ENCODE measurements at regions not wholly inside any gene's neighbourhood (a gene's known extent, or its start where the extent isn't known, plus 50 kb on each side); places are given as distances from the start of the nearest gene placed in this dataset.

DNA sequence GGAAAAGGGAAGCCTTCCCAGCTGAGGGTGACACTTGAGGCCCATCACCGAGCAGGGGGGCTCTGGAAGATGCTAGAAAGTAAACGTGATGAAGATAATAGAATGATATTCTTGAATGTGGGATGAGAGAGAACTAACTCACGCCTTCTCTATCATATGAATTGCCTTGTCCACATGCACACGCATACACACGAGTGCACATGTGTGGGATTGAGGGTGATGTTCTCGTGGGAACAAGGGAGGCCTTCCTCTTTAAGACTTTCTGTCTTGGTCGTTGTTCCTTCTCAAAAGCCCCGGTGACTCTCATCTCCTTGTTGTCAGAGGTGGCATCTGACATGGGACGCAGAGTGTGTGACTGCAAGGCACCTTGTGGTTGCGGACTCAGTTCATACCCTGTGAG lies 436.9 kb downstream of the ZNF516 start:
- TF ChIP-seq, protein P1, sequence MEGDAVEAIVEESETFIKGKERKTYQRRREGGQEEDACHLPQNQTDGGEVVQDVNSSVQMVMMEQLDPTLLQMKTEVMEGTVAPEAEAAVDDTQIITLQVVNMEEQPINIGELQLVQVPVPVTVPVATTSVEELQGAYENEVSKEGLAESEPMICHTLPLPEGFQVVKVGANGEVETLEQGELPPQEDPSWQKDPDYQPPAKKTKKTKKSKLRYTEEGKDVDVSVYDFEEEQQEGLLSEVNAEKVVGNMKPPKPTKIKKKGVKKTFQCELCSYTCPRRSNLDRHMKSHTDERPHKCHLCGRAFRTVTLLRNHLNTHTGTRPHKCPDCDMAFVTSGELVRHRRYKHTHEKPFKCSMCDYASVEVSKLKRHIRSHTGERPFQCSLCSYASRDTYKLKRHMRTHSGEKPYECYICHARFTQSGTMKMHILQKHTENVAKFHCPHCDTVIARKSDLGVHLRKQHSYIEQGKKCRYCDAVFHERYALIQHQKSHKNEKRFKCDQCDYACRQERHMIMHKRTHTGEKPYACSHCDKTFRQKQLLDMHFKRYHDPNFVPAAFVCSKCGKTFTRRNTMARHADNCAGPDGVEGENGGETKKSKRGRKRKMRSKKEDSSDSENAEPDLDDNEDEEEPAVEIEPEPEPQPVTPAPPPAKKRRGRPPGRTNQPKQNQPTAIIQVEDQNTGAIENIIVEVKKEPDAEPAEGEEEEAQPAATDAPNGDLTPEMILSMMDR (IDR thresholded peaks at IDR 0.05): no peak
- Histone ChIP-seq H3K27ac (no peak overlapping the region), H3K9me3 (no peaks in the 10 kb centered on the region), H3K4me3 (no peak overlapping the region), H3K4me1 (no peaks in the 10 kb centered on the region), H3K27me3 (ENCODE audit: low read depth) (no peaks in the 10 kb centered on the region), H3K36me3 (no peaks in the 10 kb centered on the region)
- ATAC-seq (no peak), DNase-seq (no peak)
- intact Hi-C loops (cut with DNase I): no loop called here

DNA sequence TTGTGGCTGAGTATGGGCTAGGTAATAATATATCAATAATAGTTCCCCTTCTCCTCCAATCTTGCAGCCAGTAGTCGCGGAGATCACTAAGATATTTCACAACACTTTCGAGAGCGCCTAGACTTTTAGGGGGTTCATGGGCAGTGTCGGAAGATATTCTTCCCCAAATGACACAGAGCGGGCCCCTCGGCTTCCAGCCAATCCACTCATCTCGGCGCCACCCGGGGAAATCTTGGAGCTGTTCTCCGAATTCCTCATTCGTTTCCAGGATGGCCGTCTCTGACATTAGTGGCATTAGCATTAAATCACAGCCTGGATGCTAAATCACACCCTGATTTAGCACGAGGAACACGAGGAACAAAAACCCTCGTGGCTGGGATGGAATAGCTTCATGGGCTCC lies 437.7 kb downstream of the ZNF516 start:
- intact Hi-C loops (cut with DNase I): no loop called here
- Histone ChIP-seq H3K36me3 (no peaks in the 10 kb centered on the region), H3K27me3 (ENCODE audit: low read depth) (no peaks in the 10 kb centered on the region), H3K4me3 (peak overlapping the region; percentile 12), H3K27ac (no peak overlapping the region), H3K4me1 (no peaks in the 10 kb centered on the region), H3K9me3 (no peaks in the 10 kb centered on the region)
- TF ChIP-seq, protein P1 (IDR thresholded peaks at IDR 0.05): no peak
- no peak for DNase-seq
- no peak for ATAC-seq

DNA sequence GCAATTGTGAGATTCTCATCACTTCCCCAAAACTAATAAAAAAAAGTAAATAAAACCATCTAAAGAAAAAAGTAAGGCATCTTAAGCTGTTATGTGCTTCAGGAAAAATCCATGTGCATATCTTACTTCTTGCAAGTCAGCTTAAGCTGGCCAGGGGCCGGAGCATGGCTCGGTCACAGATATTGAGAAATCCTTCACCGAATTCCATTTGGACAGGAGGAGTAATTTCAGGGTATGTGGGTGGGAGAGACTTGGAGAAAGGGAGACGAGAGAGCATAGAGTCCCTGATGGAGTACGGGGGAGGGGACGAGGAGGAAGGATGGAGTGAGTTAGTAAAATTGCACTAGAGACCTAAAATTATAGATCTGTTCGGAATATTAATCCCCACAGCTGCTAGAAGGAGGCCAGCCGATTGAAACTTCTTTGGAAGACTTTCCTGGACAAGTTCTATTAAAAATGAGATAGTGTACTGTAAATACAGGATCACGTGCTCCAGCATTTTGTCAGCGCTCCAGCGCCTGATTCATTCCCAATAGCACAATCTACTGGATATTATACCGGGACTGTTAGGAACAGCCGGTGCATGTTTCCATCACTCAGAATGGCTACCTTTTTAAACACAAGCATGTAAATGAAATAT lies 438.5 kb downstream of the ZNF516 start:
- TF ChIP-seq, protein P1 (IDR thresholded peaks at IDR 0.05): no peak
- intact Hi-C loops (cut with DNase I): no loop called here
- no peak for DNase-seq
- peak overlapping the region; percentile 12 for H3K4me3 ChIP-seq
- H3K9me3 ChIP-seq: no peaks in the 10 kb centered on the region
- H3K27ac ChIP-seq: no peak overlapping the region
- H3K4me1 ChIP-seq: no peaks in the 10 kb centered on the region
- ATAC-seq: peak; percentile 30 to 37
- no peaks in the 10 kb centered on the region for H3K27me3 ChIP-seq (ENCODE audit: low read depth)
- no peaks in the 10 kb centered on the region for H3K36me3 ChIP-seq

DNA sequence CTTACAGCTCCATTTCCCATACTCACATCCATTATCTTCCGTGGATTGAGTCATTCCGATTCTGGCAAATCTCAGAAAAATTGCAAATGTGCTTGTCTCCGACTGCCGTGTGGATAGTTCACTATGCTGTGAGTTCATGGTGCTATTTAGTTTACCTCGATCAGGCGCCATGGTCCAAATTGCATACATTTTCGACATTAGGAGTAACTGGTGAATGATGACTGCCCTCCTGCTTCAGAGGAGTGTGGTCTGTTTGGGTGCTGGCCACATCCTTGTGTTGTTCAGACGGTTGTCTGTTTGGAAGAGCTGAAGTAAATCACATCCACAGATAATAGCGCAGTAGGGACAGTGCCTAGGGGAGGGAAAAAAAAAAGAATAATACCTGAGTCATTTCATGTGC lies 439.5 kb downstream of the ZNF516 start:
- TF ChIP-seq, protein P1 (IDR thresholded peaks at IDR 0.05): no peak
- no peak for ATAC-seq

DNA sequence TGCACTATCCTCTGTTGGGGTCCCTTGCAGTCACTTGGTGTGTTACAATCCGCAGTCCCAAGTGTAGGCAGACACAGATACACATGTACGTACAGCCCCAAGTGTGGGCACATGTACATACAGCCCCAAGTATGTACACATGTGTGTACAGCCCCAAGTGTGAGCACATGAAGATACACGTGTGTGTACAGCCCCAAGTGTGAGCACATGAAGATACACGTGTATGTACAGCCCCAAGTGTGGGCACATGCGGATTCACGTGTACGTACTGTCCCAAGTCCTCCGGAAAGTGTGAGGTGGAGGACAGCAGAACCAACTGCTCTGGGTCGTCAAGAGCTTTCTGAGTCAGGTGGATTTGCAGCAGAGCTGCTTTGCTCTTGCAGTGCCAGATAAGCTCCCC lies 440.0 kb downstream of the ZNF516 start:
- DNase-seq (no peak), ATAC-seq (peak in 1 of 2 donors; percentile 14)
- Histone ChIP-seq H3K4me1 (no peaks in the 10 kb centered on the region), H3K4me3 (no peak overlapping the region), H3K27ac (no peak overlapping the region), H3K27me3 (ENCODE audit: low read depth) (no peaks in the 10 kb centered on the region), H3K36me3 (no peaks in the 10 kb centered on the region), H3K9me3 (no peaks in the 10 kb centered on the region)
- TF ChIP-seq, protein P1 (IDR thresholded peaks at IDR 0.05): no peak
- intact Hi-C loops (cut with DNase I): no loop called here

More for the DNA sequence above, 439.5 kb downstream of the ZNF516 start:
- no peak overlapping the region for H3K4me3 ChIP-seq
- H3K9me3 ChIP-seq: no peaks in the 10 kb centered on the region
- H3K4me1 ChIP-seq: no peaks in the 10 kb centered on the region
- H3K27ac ChIP-seq: no peak overlapping the region
- no peak for DNase-seq
- H3K36me3 ChIP-seq: no peaks in the 10 kb centered on the region
- no peaks in the 10 kb centered on the region for H3K27me3 ChIP-seq (ENCODE audit: low read depth)
- intact Hi-C loops (cut with DNase I): no loop called here

All from lower lobe of right lung (tissue), 2 donors.